NCI-H460 (cell line): ENCODE measurements at regions not wholly inside any gene's neighbourhood (a gene's known extent, or its start where the extent isn't known, plus 50 kb on each side); places are given as distances from the start of the nearest gene placed in this dataset.

Experiments used
- DNase-seq: peaks from one replicate; pipeline ENCODE4 v3.0.0-alpha.2; 2016; ENCODE audit warnings: low read depth; ENCODE audit errors: extremely low read depth

GRCh38 chr6:47118611-47119010, 76.5 kb upstream of the ADGRF1 start:
- no peak for DNase-seq

- DNase-seq: no peak
Observed at GRCh38 chr6:47117314-47117713, 75.2 kb upstream of the ADGRF1 start.

GRCh38 chr6:47116606-47117005, 74.5 kb upstream of the ADGRF1 start:
- DNase-seq: no peak

GRCh38 chr6:47116086-47116485, 74.0 kb upstream of the ADGRF1 start:
- no peak for DNase-seq

GRCh38 chr6:47114460-47114859, 72.3 kb upstream of the ADGRF1 start:
- no peak for DNase-seq

GRCh38 chr6:47112317-47112716, 70.2 kb upstream of the ADGRF1 start:
- no peak for DNase-seq

- DNase-seq: no peak
Observed at GRCh38 chr6:47111685-47112084, 69.6 kb upstream of the ADGRF1 start.

- no peak for DNase-seq
Observed at GRCh38 chr6:47109281-47109680, 67.1 kb upstream of the ADGRF1 start.

GRCh38 chr6:47106721-47107197, 64.6 kb upstream of the ADGRF1 start:
- DNase-seq: no peak

GRCh38 chr6:47106216-47106615, 64.1 kb upstream of the ADGRF1 start:
- no peak for DNase-seq

- DNase-seq: no peak
Observed at GRCh38 chr6:47105469-47106178, 63.5 kb upstream of the ADGRF1 start.

- no peak for DNase-seq
Observed at GRCh38 chr6:47103931-47104330, 61.8 kb upstream of the ADGRF1 start.

GRCh38 chr6:47102331-47102730, 60.2 kb upstream of the ADGRF1 start:
- DNase-seq: no peak

GRCh38 chr6:47098570-47098993, 56.5 kb upstream of the ADGRF1 start:
- DNase-seq: no peak

- DNase-seq: peak; percentile 68
Observed at GRCh38 chr6:47097092-47097945, 55.2 kb upstream of the ADGRF1 start.

- no peak for DNase-seq
Observed at GRCh38 chr6:47096211-47096895, 54.2 kb upstream of the ADGRF1 start.

- no peak for DNase-seq
Observed at GRCh38 chr6:47094241-47094925, 52.3 kb upstream of the ADGRF1 start.

GRCh38 chr6:47093169-47093568, 51.0 kb upstream of the ADGRF1 start:
- DNase-seq: no peak

GRCh38 chr6:47091886-47092668, 49.9 kb upstream of the ADGRF1 start:
- no peak for DNase-seq
